ENCODE measurements at regions not wholly inside any gene's neighbourhood (a gene's known extent, or its start where the extent isn't known, plus 50 kb on each side); places are given as distances from the start of the nearest gene placed in this dataset.
"Not testable (repeated sequence)": the region's sequence is repeated elsewhere in the genome, so short reads cannot be mapped to it uniquely, and the experiment has no call there.

GRCh38 chr14:105633596-105633995, 107.2 kb downstream of the TMEM121 start:
- 66 to 75% methylated on average over 7 of the region's 7 CpGs for WGBS, 2 donors
- H3K27me3 ChIP-seq (ENCODE audit: control insufficient read depth in 1 of 2, insufficient read depth in 2 of 2, low read length in 2 of 2) = not testable (repeated sequence)

GRCh38 chr14:105635560-105635959, 109.2 kb downstream of the TMEM121 start:
- H3K4me3 ChIP-seq (ENCODE audit: low read depth in 1 of 2, low read length in 2 of 2) = no peak overlapping the region
- no peaks in the 10 kb centered on the region for H3K27me3 ChIP-seq (ENCODE audit: control insufficient read depth in 1 of 2, insufficient read depth in 2 of 2, low read length in 2 of 2)
- peaks cover 0 to 2% of the 10 kb centered on the region in 2 donors for H3K4me1 ChIP-seq (ENCODE audit: control insufficient read depth in 2 of 2, insufficient read depth in 2 of 2, low read length in 1 of 2)
- H3K36me3 ChIP-seq (ENCODE audit: control insufficient read depth in 2 of 2, insufficient read depth in 2 of 2, low read length in 1 of 2) = no peaks in the 10 kb centered on the region
- WGBS, 2 donors = 57 to 95% methylated on average over 10 to 14 of the region's 22 CpGs
- peaks cover 0 to 5% of the 10 kb centered on the region in 2 donors for H3K9me3 ChIP-seq (ENCODE audit: control insufficient read depth in 2 of 2, insufficient read depth in 1 of 2, low read depth in 1 of 2, low read length in 1 of 2)
- H3K27ac ChIP-seq (ENCODE audit: low read depth in 2 of 2, low read length in 1 of 2) = no peak overlapping the region

More at GRCh38 chr14:105633596-105633995, 107.2 kb downstream of the TMEM121 start:
- H3K9me3 ChIP-seq (ENCODE audit: control insufficient read depth in 2 of 2, insufficient read depth in 1 of 2, low read depth in 1 of 2, low read length in 1 of 2); H3K36me3 ChIP-seq (ENCODE audit: control insufficient read depth in 2 of 2, insufficient read depth in 2 of 2, low read length in 1 of 2); H3K27ac ChIP-seq (ENCODE audit: low read depth in 2 of 2, low read length in 1 of 2); H3K4me3 ChIP-seq (ENCODE audit: low read depth in 1 of 2, low read length in 2 of 2); H3K4me1 ChIP-seq (ENCODE audit: control insufficient read depth in 2 of 2, insufficient read depth in 2 of 2, low read length in 1 of 2): not testable (repeated sequence)

GRCh38 chr14:105636021-105636420, 109.6 kb downstream of the TMEM121 start:
- H3K36me3 ChIP-seq (ENCODE audit: control insufficient read depth in 2 of 2, insufficient read depth in 2 of 2, low read length in 1 of 2); H3K4me1 ChIP-seq (ENCODE audit: control insufficient read depth in 2 of 2, insufficient read depth in 2 of 2, low read length in 1 of 2); H3K4me3 ChIP-seq (ENCODE audit: low read depth in 1 of 2, low read length in 2 of 2); H3K27me3 ChIP-seq (ENCODE audit: control insufficient read depth in 1 of 2, insufficient read depth in 2 of 2, low read length in 2 of 2); H3K27ac ChIP-seq (ENCODE audit: low read depth in 2 of 2, low read length in 1 of 2); H3K9me3 ChIP-seq (ENCODE audit: control insufficient read depth in 2 of 2, insufficient read depth in 1 of 2, low read depth in 1 of 2, low read length in 1 of 2): not testable (repeated sequence)
- WGBS, 2 donors = 67 to 88% methylated on average over 3 to 4 of the region's 7 CpGs

GRCh38 chr14:105636935-105637334, 110.6 kb downstream of the TMEM121 start:
- peaks cover 3% of the 10 kb centered on the region in 2 donors for H3K9me3 ChIP-seq (ENCODE audit: control insufficient read depth in 2 of 2, insufficient read depth in 1 of 2, low read depth in 1 of 2, low read length in 1 of 2)
- no peak overlapping the region for H3K4me3 ChIP-seq (ENCODE audit: low read depth in 1 of 2, low read length in 2 of 2)
- 70% methylated on average over 4 of the region's 4 CpGs; no CpG with 5 or more reads in 1 of the 2 donors for WGBS, 2 donors
- no peaks in the 10 kb centered on the region for H3K27me3 ChIP-seq (ENCODE audit: control insufficient read depth in 1 of 2, insufficient read depth in 2 of 2, low read length in 2 of 2)
- no peaks in the 10 kb centered on the region for H3K36me3 ChIP-seq (ENCODE audit: control insufficient read depth in 2 of 2, insufficient read depth in 2 of 2, low read length in 1 of 2)
- H3K4me1 ChIP-seq (ENCODE audit: control insufficient read depth in 2 of 2, insufficient read depth in 2 of 2, low read length in 1 of 2) = peaks cover 0 to 4% of the 10 kb centered on the region in 2 donors
- no peak overlapping the region for H3K27ac ChIP-seq (ENCODE audit: low read depth in 2 of 2, low read length in 1 of 2)

GRCh38 chr14:105637345-105637744, 111.0 kb downstream of the TMEM121 start:
- not testable (repeated sequence) for H3K27ac ChIP-seq (ENCODE audit: low read depth in 2 of 2, low read length in 1 of 2); H3K9me3 ChIP-seq (ENCODE audit: control insufficient read depth in 2 of 2, insufficient read depth in 1 of 2, low read depth in 1 of 2, low read length in 1 of 2); H3K4me3 ChIP-seq (ENCODE audit: low read depth in 1 of 2, low read length in 2 of 2); H3K4me1 ChIP-seq (ENCODE audit: control insufficient read depth in 2 of 2, insufficient read depth in 2 of 2, low read length in 1 of 2); H3K36me3 ChIP-seq (ENCODE audit: control insufficient read depth in 2 of 2, insufficient read depth in 2 of 2, low read length in 1 of 2); H3K27me3 ChIP-seq (ENCODE audit: control insufficient read depth in 1 of 2, insufficient read depth in 2 of 2, low read length in 2 of 2)
- WGBS, 2 donors = 79 to 80% methylated on average over 2 to 8 of the region's 10 CpGs

- not testable (repeated sequence) for H3K27ac ChIP-seq (ENCODE audit: low read depth in 2 of 2, low read length in 1 of 2); H3K36me3 ChIP-seq (ENCODE audit: control insufficient read depth in 2 of 2, insufficient read depth in 2 of 2, low read length in 1 of 2)
- 62 to 78% methylated on average over 17 to 29 of the region's 33 CpGs for WGBS, 2 donors
Observed at GRCh38 chr14:105639969-105640931, 113.9 kb downstream of the TMEM121 start.

GRCh38 chr14:105641075-105641937, 114.9 kb downstream of the TMEM121 start:
- WGBS, 2 donors = 80 to 87% methylated on average over 17 of the region's 17 CpGs
- H3K27me3 ChIP-seq (ENCODE audit: control insufficient read depth in 1 of 2, insufficient read depth in 2 of 2, low read length in 2 of 2) = no peaks in the 10 kb centered on the region
- no peak overlapping the region for H3K4me3 ChIP-seq (ENCODE audit: low read depth in 1 of 2, low read length in 2 of 2)
- peaks cover 0 to 4% of the 10 kb centered on the region in 2 donors for H3K4me1 ChIP-seq (ENCODE audit: control insufficient read depth in 2 of 2, insufficient read depth in 2 of 2, low read length in 1 of 2)
- no peaks in the 10 kb centered on the region for H3K36me3 ChIP-seq (ENCODE audit: control insufficient read depth in 2 of 2, insufficient read depth in 2 of 2, low read length in 1 of 2)
- no peak overlapping the region for H3K27ac ChIP-seq (ENCODE audit: low read depth in 2 of 2, low read length in 1 of 2)
- H3K9me3 ChIP-seq (ENCODE audit: control insufficient read depth in 2 of 2, insufficient read depth in 1 of 2, low read depth in 1 of 2, low read length in 1 of 2) = peaks cover 0 to 3% of the 10 kb centered on the region in 2 donors

More at GRCh38 chr14:105639969-105640931, 113.9 kb downstream of the TMEM121 start:
- not testable (repeated sequence) for H3K4me1 ChIP-seq (ENCODE audit: control insufficient read depth in 2 of 2, insufficient read depth in 2 of 2, low read length in 1 of 2); H3K27me3 ChIP-seq (ENCODE audit: control insufficient read depth in 1 of 2, insufficient read depth in 2 of 2, low read length in 2 of 2); H3K4me3 ChIP-seq (ENCODE audit: low read depth in 1 of 2, low read length in 2 of 2); H3K9me3 ChIP-seq (ENCODE audit: control insufficient read depth in 2 of 2, insufficient read depth in 1 of 2, low read depth in 1 of 2, low read length in 1 of 2)

GRCh38 chr14:105641951-105642350, 115.6 kb downstream of the TMEM121 start:
- H3K27me3 ChIP-seq (ENCODE audit: control insufficient read depth in 1 of 2, insufficient read depth in 2 of 2, low read length in 2 of 2); H3K4me3 ChIP-seq (ENCODE audit: low read depth in 1 of 2, low read length in 2 of 2); H3K27ac ChIP-seq (ENCODE audit: low read depth in 2 of 2, low read length in 1 of 2); H3K9me3 ChIP-seq (ENCODE audit: control insufficient read depth in 2 of 2, insufficient read depth in 1 of 2, low read depth in 1 of 2, low read length in 1 of 2); H3K36me3 ChIP-seq (ENCODE audit: control insufficient read depth in 2 of 2, insufficient read depth in 2 of 2, low read length in 1 of 2); H3K4me1 ChIP-seq (ENCODE audit: control insufficient read depth in 2 of 2, insufficient read depth in 2 of 2, low read length in 1 of 2): not testable (repeated sequence)
- WGBS, 2 donors = 67 to 77% methylated on average over 4 to 11 of the region's 12 CpGs

GRCh38 chr14:105642486-105642885, 116.1 kb downstream of the TMEM121 start:
- H3K4me1 ChIP-seq (ENCODE audit: control insufficient read depth in 2 of 2, insufficient read depth in 2 of 2, low read length in 1 of 2); H3K27ac ChIP-seq (ENCODE audit: low read depth in 2 of 2, low read length in 1 of 2); H3K9me3 ChIP-seq (ENCODE audit: control insufficient read depth in 2 of 2, insufficient read depth in 1 of 2, low read depth in 1 of 2, low read length in 1 of 2); H3K27me3 ChIP-seq (ENCODE audit: control insufficient read depth in 1 of 2, insufficient read depth in 2 of 2, low read length in 2 of 2); H3K36me3 ChIP-seq (ENCODE audit: control insufficient read depth in 2 of 2, insufficient read depth in 2 of 2, low read length in 1 of 2); H3K4me3 ChIP-seq (ENCODE audit: low read depth in 1 of 2, low read length in 2 of 2): not testable (repeated sequence)
- WGBS, 2 donors = 90% methylated on average over 10 of the region's 19 CpGs
